ENCODE measurements at regions not wholly inside any gene's neighbourhood (a gene's known extent, or its start where the extent isn't known, plus 50 kb on each side); places are given as distances from the start of the nearest gene placed in this dataset.

GRCh38 chr22:49242480-49242879 lies 585.2 kb downstream of the BRD1 start:
- DNase-seq (no peak), ATAC-seq (no peak)
- Mint-ChIP-seq H3K27me3 (peaks cover 0 to 12% (median 2%) of the 10 kb centered on the region in 5 donors), H3K36me3 (no peaks in the 10 kb centered on the region), H3K4me3 (no peak overlapping the region), H3K27ac (no peak overlapping the region), H3K9me3 (no peaks in the 10 kb centered on the region), H3K4me1 (no peaks in the 10 kb centered on the region)
- POLR2A ChIA-PET, result no interaction called here

- Mint-ChIP-seq H3K9me3 (no peaks in the 10 kb centered on the region), H3K27ac (no peak overlapping the region), H3K27me3 (peaks cover 2 to 9% (median 5%) of the 10 kb centered on the region in 5 donors), H3K4me3 (no peak overlapping the region), H3K36me3 (no peaks in the 10 kb centered on the region), H3K4me1 (no peaks in the 10 kb centered on the region)
- POLR2A ChIA-PET, result no interaction called here
- DNase-seq (no peak), ATAC-seq (no peak)
Measured at GRCh38 chr22:49241174-49241851, 586.4 kb downstream of the BRD1 start.

GRCh38 chr22:49240472-49240871 lies 587.2 kb downstream of the BRD1 start:
- no peak for ATAC-seq
- Mint-ChIP-seq H3K9me3 (no peaks in the 10 kb centered on the region), H3K4me3 (no peak overlapping the region), H3K27ac (no peak overlapping the region), H3K36me3 (no peaks in the 10 kb centered on the region), H3K27me3 (peaks cover 2 to 13% (median 10%) of the 10 kb centered on the region in 5 donors), H3K4me1 (no peaks in the 10 kb centered on the region)
- no peak for DNase-seq
- POLR2A ChIA-PET, result no interaction called here

GRCh38 chr22:49240016-49240380 lies 587.7 kb downstream of the BRD1 start:
- no peak overlapping the region for H3K4me3 Mint-ChIP-seq

GRCh38 chr22:49239264-49240015 lies 588.2 kb downstream of the BRD1 start:
- POLR2A ChIA-PET, result no interaction called here
- no peak for ATAC-seq

More at GRCh38 chr22:49240016-49240380, 587.7 kb downstream of the BRD1 start:
- POLR2A ChIA-PET, result no interaction called here
- H3K27me3 Mint-ChIP-seq, result peaks cover 2 to 17% (median 11%) of the 10 kb centered on the region in 5 donors
- no peak overlapping the region for H3K27ac Mint-ChIP-seq
- H3K36me3 Mint-ChIP-seq, result no peaks in the 10 kb centered on the region
- no peaks in the 10 kb centered on the region for H3K9me3 Mint-ChIP-seq
- ATAC-seq, result no peak
- no peak for DNase-seq
- H3K4me1 Mint-ChIP-seq, result no peaks in the 10 kb centered on the region

GRCh38 chr22:49238181-49239141 lies 589.2 kb downstream of the BRD1 start:
- no peak overlapping the region for H3K4me3 Mint-ChIP-seq
- DNase-seq (no peak), ATAC-seq (no peak)
- H3K27ac Mint-ChIP-seq, result no peak overlapping the region
- no peaks in the 10 kb centered on the region for H3K36me3 Mint-ChIP-seq
- no peaks in the 10 kb centered on the region for H3K9me3 Mint-ChIP-seq
- H3K27me3 Mint-ChIP-seq, result peaks cover 0 to 21% (median 11%) of the 10 kb centered on the region in 5 donors
- H3K4me1 Mint-ChIP-seq, result no peaks in the 10 kb centered on the region
- POLR2A ChIA-PET, result no interaction called here

More at GRCh38 chr22:49239264-49240015, 588.2 kb downstream of the BRD1 start:
- no peak for DNase-seq
- Mint-ChIP-seq H3K4me1 (no peaks in the 10 kb centered on the region), H3K9me3 (no peaks in the 10 kb centered on the region), H3K27ac (no peak overlapping the region), H3K4me3 (no peak overlapping the region), H3K36me3 (no peaks in the 10 kb centered on the region), H3K27me3 (peaks cover 2 to 17% (median 11%) of the 10 kb centered on the region in 5 donors)

GRCh38 chr22:49237703-49238102 lies 590.0 kb downstream of the BRD1 start:
- ATAC-seq (no peak), DNase-seq (no peak)
- H3K27ac Mint-ChIP-seq, result no peak overlapping the region
- H3K4me1 Mint-ChIP-seq, result no peaks in the 10 kb centered on the region
- H3K36me3 Mint-ChIP-seq, result no peaks in the 10 kb centered on the region
- no peak overlapping the region for H3K4me3 Mint-ChIP-seq
- H3K27me3 Mint-ChIP-seq, result peaks cover 2 to 27% (median 9%) of the 10 kb centered on the region in 5 donors
- no peaks in the 10 kb centered on the region for H3K9me3 Mint-ChIP-seq
- POLR2A ChIA-PET, result no interaction called here

GRCh38 chr22:49237279-49237678 lies 590.4 kb downstream of the BRD1 start:
- Mint-ChIP-seq H3K9me3 (no peaks in the 10 kb centered on the region), H3K36me3 (no peaks in the 10 kb centered on the region), H3K4me3 (no peak overlapping the region), H3K27ac (no peak overlapping the region), H3K27me3 (peaks cover 2 to 27% (median 9%) of the 10 kb centered on the region in 5 donors), H3K4me1 (no peaks in the 10 kb centered on the region)
- DNase-seq, result no peak
- POLR2A ChIA-PET, result no interaction called here
- no peak for ATAC-seq

- Mint-ChIP-seq H3K4me1 (no peaks in the 10 kb centered on the region), H3K36me3 (no peaks in the 10 kb centered on the region), H3K9me3 (no peaks in the 10 kb centered on the region), H3K27ac (no peak overlapping the region), H3K4me3 (no peak overlapping the region), H3K27me3 (peaks cover 2 to 28% (median 9%) of the 10 kb centered on the region in 5 donors)
- DNase-seq (peak in 1 of 10 donors; percentile 16), ATAC-seq (no peak)
- POLR2A ChIA-PET, result no interaction called here
Measured at GRCh38 chr22:49236541-49237075, 591.1 kb downstream of the BRD1 start.

GRCh38 chr22:49235463-49236300 lies 592.0 kb downstream of the BRD1 start:
- no peak overlapping the region for H3K4me3 Mint-ChIP-seq
- H3K27ac Mint-ChIP-seq, result no peak overlapping the region
- POLR2A ChIA-PET, result no interaction called here
- H3K4me1 Mint-ChIP-seq, result no peaks in the 10 kb centered on the region
- H3K36me3 Mint-ChIP-seq, result no peaks in the 10 kb centered on the region
- ATAC-seq, result no peak
- peaks cover 2 to 35% (median 10%) of the 10 kb centered on the region in 5 donors for H3K27me3 Mint-ChIP-seq
- DNase-seq, result no peak
- no peaks in the 10 kb centered on the region for H3K9me3 Mint-ChIP-seq

GRCh38 chr22:49234459-49234858 lies 593.2 kb downstream of the BRD1 start:
- DNase-seq, result no peak
- Mint-ChIP-seq H3K9me3 (no peaks in the 10 kb centered on the region), H3K4me1 (no peaks in the 10 kb centered on the region), H3K36me3 (no peaks in the 10 kb centered on the region), H3K27me3 (peaks cover 2 to 35% (median 8%) of the 10 kb centered on the region in 5 donors), H3K27ac (no peak overlapping the region), H3K4me3 (no peak overlapping the region)
- POLR2A ChIA-PET, result no interaction called here
- ATAC-seq, result no peak

- H3K36me3 Mint-ChIP-seq, result no peaks in the 10 kb centered on the region
- no peak for ATAC-seq
- H3K27me3 Mint-ChIP-seq, result peaks cover 2 to 35% (median 6%) of the 10 kb centered on the region in 5 donors
- H3K27ac Mint-ChIP-seq, result no peak overlapping the region
- H3K9me3 Mint-ChIP-seq, result no peaks in the 10 kb centered on the region
- no peak overlapping the region for H3K4me3 Mint-ChIP-seq
- POLR2A ChIA-PET, result no interaction called here
- no peaks in the 10 kb centered on the region for H3K4me1 Mint-ChIP-seq
- no peak for DNase-seq
Measured at GRCh38 chr22:49233507-49234100, 594.1 kb downstream of the BRD1 start.

Measured in naive thymus-derived CD8-positive, alpha-beta T cell (primary cell).